ENCODE measurements at regions not wholly inside any gene's neighbourhood (a gene's known extent, or its start where the extent isn't known, plus 50 kb on each side); places are given as distances from the start of the nearest gene placed in this dataset.

DNA sequence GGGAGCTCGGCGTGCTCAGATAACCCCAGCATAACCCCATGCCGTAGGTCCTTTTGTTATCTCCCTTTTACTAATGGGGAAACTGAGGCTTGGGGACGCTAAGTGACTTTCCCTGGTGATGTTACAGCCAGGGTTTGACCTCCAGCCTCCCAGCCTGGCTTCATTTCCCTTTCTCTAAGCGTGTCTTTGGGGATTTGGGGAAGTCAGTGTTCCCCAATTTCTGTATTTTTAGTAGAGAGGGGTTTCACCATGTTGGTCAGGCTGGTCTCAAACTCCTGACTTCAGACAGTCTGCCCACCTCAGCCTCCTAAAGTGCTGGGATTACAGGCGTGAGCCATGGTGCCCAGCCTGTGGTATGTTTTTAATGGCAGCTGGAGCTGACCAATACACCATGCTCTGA, 85.4 kb downstream of the PHETA1 start:
- TF ChIP-seq, protein P1, sequence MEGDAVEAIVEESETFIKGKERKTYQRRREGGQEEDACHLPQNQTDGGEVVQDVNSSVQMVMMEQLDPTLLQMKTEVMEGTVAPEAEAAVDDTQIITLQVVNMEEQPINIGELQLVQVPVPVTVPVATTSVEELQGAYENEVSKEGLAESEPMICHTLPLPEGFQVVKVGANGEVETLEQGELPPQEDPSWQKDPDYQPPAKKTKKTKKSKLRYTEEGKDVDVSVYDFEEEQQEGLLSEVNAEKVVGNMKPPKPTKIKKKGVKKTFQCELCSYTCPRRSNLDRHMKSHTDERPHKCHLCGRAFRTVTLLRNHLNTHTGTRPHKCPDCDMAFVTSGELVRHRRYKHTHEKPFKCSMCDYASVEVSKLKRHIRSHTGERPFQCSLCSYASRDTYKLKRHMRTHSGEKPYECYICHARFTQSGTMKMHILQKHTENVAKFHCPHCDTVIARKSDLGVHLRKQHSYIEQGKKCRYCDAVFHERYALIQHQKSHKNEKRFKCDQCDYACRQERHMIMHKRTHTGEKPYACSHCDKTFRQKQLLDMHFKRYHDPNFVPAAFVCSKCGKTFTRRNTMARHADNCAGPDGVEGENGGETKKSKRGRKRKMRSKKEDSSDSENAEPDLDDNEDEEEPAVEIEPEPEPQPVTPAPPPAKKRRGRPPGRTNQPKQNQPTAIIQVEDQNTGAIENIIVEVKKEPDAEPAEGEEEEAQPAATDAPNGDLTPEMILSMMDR (conservative IDR thresholded peaks at IDR 0.05) = no peak
- no peak for TF ChIP-seq ZFX (IDR thresholded peaks at IDR 0.05)
